H1 (cell line): ENCODE measurements at regions not wholly inside any gene's neighbourhood (a gene's known extent, or its start where the extent isn't known, plus 50 kb on each side); places are given as distances from the start of the nearest gene placed in this dataset.

Source experiments
- CTCF ChIA-PET: fragments of 300-600 bp; sonication (Branson Sonifier 250); formaldehyde crosslinking; loops from one replicate; lab custom pipeline; 2021; ENCODE audit not compliant: partially characterized antibody; lab: Charles Lee
- POLR2A ChIA-PET: fragments of 300-600 bp; sonication (Branson Sonifier 250); formaldehyde crosslinking; loops from one replicate; lab custom pipeline; 2021; ENCODE audit warnings: inconsistent platforms; ENCODE audit not compliant: partially characterized antibody; lab: Charles Lee
- DNase-seq, 2 experiments: peaks; one replicate each; pipeline versions ENCODE4 v3.0.0 to v3.0.0-alpha.2; 2010 to 2022; ENCODE audit warnings: low spot score in 2 of 2, low read depth in 1 of 2, mixed read lengths in 1 of 2
- FAIRE-seq: peaks from 2 replicates; lab custom pipeline; 2011; peaks lifted over from hg19 to GRCh38; lab: Jason Lieb, UNC
- H2AFZ ChIP-seq: 2 replicates; pipeline ENCODE4 v1.8.1; 2012; ENCODE audit warnings: low read length, inconsistent platforms
- H2AK5ac ChIP-seq: 2 replicates; pipeline ENCODE4 v1.6.1; 2013; ENCODE audit warnings: low read depth, low read length
- H2BK120ac ChIP-seq: replicated peaks from 2 replicates; pipeline ENCODE3; 2013; ENCODE audit warnings: low read depth, low read length, inconsistent platforms
- H2BK12ac ChIP-seq: 2 replicates; pipeline ENCODE4 v1.6.1; 2013; ENCODE audit warnings: low read depth, low read length
- H2BK15ac ChIP-seq: 2 replicates; pipeline ENCODE4 v1.6.1; 2013; ENCODE audit warnings: low read length
- H2BK20ac ChIP-seq: 2 replicates; pipeline ENCODE4 v1.6.1; 2013; ENCODE audit warnings: low read length
- H2BK5ac ChIP-seq: 2 replicates; pipeline ENCODE4 v1.6.1; 2013; ENCODE audit warnings: low read depth, low read length
- H3K14ac ChIP-seq: 2 replicates; pipeline ENCODE4 v1.6.1; 2013; ENCODE audit warnings: inconsistent platforms; ENCODE audit not compliant: insufficient read length
- H3K18ac ChIP-seq: 2 replicates; pipeline ENCODE4 v1.6.1; 2013; ENCODE audit warnings: low read length; ENCODE audit errors: extremely low read depth
- H3K23ac ChIP-seq: 2 replicates; pipeline ENCODE4 v1.6.1; 2013; ENCODE audit warnings: inconsistent platforms; ENCODE audit not compliant: insufficient read length
- H3K23me2 ChIP-seq: 2 replicates; pipeline ENCODE4 v1.6.1; 2013; ENCODE audit warnings: low read depth, low read length
- H3K27ac ChIP-seq: 2 replicates; pipeline ENCODE4 v1.6.1; 2011; ENCODE audit warnings: low read depth, low read length, inconsistent platforms
- H3K27me3 ChIP-seq, 4 experiments: replicated peaks in 1 of 4; 1 replicate in 1 of 4; 2 replicates in 3 of 4; pipeline versions ENCODE4 v1.6.1 to v1.8.1; 2011 to 2013; ENCODE audit warnings: low read length in 3 of 4, mild to moderate bottlenecking in 3 of 4, inconsistent platforms in 2 of 4, mixed read lengths in 2 of 4, moderate library complexity in 1 of 4; ENCODE audit not compliant: control insufficient read depth in 3 of 4, insufficient read depth in 3 of 4; ENCODE audit errors: extremely low read depth in 1 of 4
- H3K36me3 ChIP-seq, 4 experiments: 2 replicates each; pipeline versions ENCODE4 v1.6.1 to v1.8.1; 2011 to 2013; ENCODE audit warnings: mild to moderate bottlenecking in 4 of 4, low read length in 3 of 4, moderate library complexity in 2 of 4, control low read depth in 1 of 4, inconsistent platforms in 1 of 4; ENCODE audit not compliant: insufficient read depth in 4 of 4, control insufficient read depth in 2 of 4
- H3K4ac ChIP-seq: replicated peaks from 2 replicates; pipeline ENCODE3; 2013; ENCODE audit warnings: low read length, low read depth, mixed read lengths, inconsistent platforms; ENCODE audit not compliant: insufficient read length
- H3K4me1 ChIP-seq, 4 experiments: replicated peaks in 1 of 4; 1 replicate in 1 of 4; 2 replicates in 3 of 4; pipeline versions ENCODE4 v1.6.1 to v1.8.1; 2011 to 2013; ENCODE audit warnings: low read length in 3 of 4, inconsistent platforms in 2 of 4, mixed read lengths in 1 of 4; ENCODE audit not compliant: insufficient read depth in 4 of 4, control insufficient read depth in 3 of 4
- H3K4me2 ChIP-seq, 2 experiments: 2 replicates each; pipeline versions ENCODE4 v1.6.1 to v1.8.1; 2011 to 2013; ENCODE audit warnings: low read depth in 2 of 2, low read length in 2 of 2, control low read depth in 1 of 2, inconsistent platforms in 1 of 2, mild to moderate bottlenecking in 1 of 2; ENCODE audit not compliant: insufficient read depth in 1 of 2
- H3K4me3 ChIP-seq, 4 experiments: fragments of 200-600, 300-600 bp in 1 of 4; sonication (generic), shearing (Covaris generic), sonication (Bioruptor Twin) in 1 of 4; 2 replicates each; pipeline versions ENCODE4 v1.5.1 to v1.8.1; 2011 to 2016; ENCODE audit warnings: low read length in 4 of 4, low read depth in 3 of 4, control low read depth in 2 of 4, inconsistent platforms in 2 of 4, mild to moderate bottlenecking in 2 of 4, mixed read lengths in 1 of 4, moderate library complexity in 1 of 4; ENCODE audit not compliant: insufficient read depth in 2 of 4; ENCODE audit errors: extremely low read depth in 1 of 4
- H3K56ac ChIP-seq: replicated peaks from 2 replicates; pipeline ENCODE3; 2013; ENCODE audit warnings: low read depth, mild to moderate bottlenecking, mixed read lengths, low read length, inconsistent platforms; ENCODE audit not compliant: insufficient read length
- H3K79me1 ChIP-seq: 2 replicates; pipeline ENCODE4 v1.6.1; 2013; ENCODE audit warnings: low read depth, low read length, control low read depth
- H3K79me2 ChIP-seq, 2 experiments: 2 replicates each; pipeline versions ENCODE4 v1.6.1 to v1.8.1; 2012 to 2013; ENCODE audit warnings: low read length in 2 of 2, mild to moderate bottlenecking in 2 of 2, inconsistent platforms in 1 of 2; ENCODE audit not compliant: insufficient read depth in 2 of 2, control insufficient read depth in 1 of 2
- H3K9ac ChIP-seq, 4 experiments: replicated peaks in 1 of 4; 1 replicate in 1 of 4; 2 replicates in 3 of 4; pipeline versions ENCODE4 v1.6.1 to v1.8.1; 2011 to 2013; ENCODE audit warnings: low read depth in 3 of 4, low read length in 3 of 4, control low read depth in 2 of 4, mild to moderate bottlenecking in 2 of 4, moderate library complexity in 2 of 4, inconsistent platforms in 1 of 4; ENCODE audit errors: extremely low read depth in 1 of 4
- H3K9me3 ChIP-seq, 2 experiments: 2 replicates each; pipeline versions ENCODE4 v1.6.1 to v1.8.1; 2012 to 2013; ENCODE audit warnings: mild to moderate bottlenecking in 2 of 2, moderate library complexity in 2 of 2, control low read depth in 1 of 2, inconsistent platforms in 1 of 2, low read depth in 1 of 2, low read length in 1 of 2, mixed read lengths in 1 of 2; ENCODE audit not compliant: insufficient read depth in 2 of 2
- H4K20me1 ChIP-seq, 2 experiments: replicated peaks in 1 of 2; 2 replicates each; pipeline versions ENCODE3 to v1.8.1; 2011 to 2013; ENCODE audit warnings: inconsistent platforms in 2 of 2, low read length in 2 of 2, mild to moderate bottlenecking in 1 of 2; ENCODE audit not compliant: insufficient read depth in 2 of 2, control insufficient read depth in 1 of 2
- H4K5ac ChIP-seq: 2 replicates; pipeline ENCODE4 v1.6.1; 2013; ENCODE audit warnings: low read length, low read depth, mixed read lengths, inconsistent platforms; ENCODE audit not compliant: insufficient read length
- H4K8ac ChIP-seq: 2 replicates; pipeline ENCODE4 v1.8.0; 2013; ENCODE audit warnings: mild to moderate bottlenecking, moderate library complexity, low read length, inconsistent platforms; ENCODE audit not compliant: insufficient read depth; ENCODE audit errors: extremely low read depth
- H4K91ac ChIP-seq: replicated peaks from 2 replicates; pipeline ENCODE3; 2013; ENCODE audit warnings: low read length, mixed read lengths, inconsistent platforms; ENCODE audit not compliant: insufficient read length
- ATF3 ChIP-seq: IDR thresholded peaks from 2 replicates; pipeline ENCODE4 v1.6.1; 2011; ENCODE audit warnings: low read depth, mild to moderate bottlenecking, low read length; ENCODE audit not compliant: insufficient read depth
- CHD1 ChIP-seq: IDR thresholded peaks from 2 replicates; pipeline ENCODE4 v1.6.1; 2012; ENCODE audit warnings: low read depth, low read length, improper control_type of control experiment
- FOSL1 ChIP-seq: IDR thresholded peaks from 2 replicates; pipeline ENCODE4 v1.6.1; 2011; ENCODE audit warnings: mild to moderate bottlenecking, low read depth, low read length, moderate library complexity; ENCODE audit not compliant: insufficient read depth
- JUND ChIP-seq: IDR thresholded peaks from 2 replicates; pipeline ENCODE4 v1.6.1; 2011; ENCODE audit warnings: mild to moderate bottlenecking, improper control_type of control experiment, low read length
- SP1 ChIP-seq: IDR thresholded peaks from 2 replicates; pipeline ENCODE4 v1.6.1; 2011; ENCODE audit warnings: low read depth, low read length
- SRF ChIP-seq: IDR thresholded peaks from 2 replicates; pipeline ENCODE4 v1.6.1; 2011; ENCODE audit warnings: mild to moderate bottlenecking, low read depth, low read length, moderate library complexity
- TCF12 ChIP-seq: IDR thresholded peaks from 2 replicates; pipeline ENCODE4 v1.6.1; 2011; ENCODE audit warnings: low read depth, mild to moderate bottlenecking, low read length
- WGBS, 2 experiments: shearing (Covaris generic) in 1 of 2; methylation state at CpG; one replicate each; pipeline versions ENCODE4 v1.1.6 to v1.1.7; 2013 to 2015; ENCODE audit warnings: low lambda C conversion rate in 2 of 2, mixed read lengths in 2 of 2, inconsistent platforms in 1 of 2, low coverage in 1 of 2, missing lambda C conversion rate in 1 of 2; ENCODE audit not compliant: insufficient replicate concordance in 2 of 2, insufficient coverage in 1 of 2, insufficient read length in 1 of 2; ENCODE audit errors: extremely low coverage in 1 of 2, missing lambda C conversion rate in 1 of 2; 5-methylcytosine and 5-hydroxymethylcytosine counted together

GRCh38 chr7:89621925-89622641, 532.2 kb upstream of the STEAP1 start:
- no peak overlapping the region; the same call in 1 of the 2 replicates for H2AFZ ChIP-seq
- DNase-seq (no peak), FAIRE-seq (no peak)
- H3K79me2 ChIP-seq, result no peaks in the 10 kb centered on the region
- no peak overlapping the region for H4K8ac ChIP-seq
- H3K79me1 ChIP-seq, result no peaks in the 10 kb centered on the region
- H3K27ac ChIP-seq, result no peak overlapping the region
- no peak overlapping the region for H2BK12ac ChIP-seq
- H3K56ac ChIP-seq, result no peak overlapping the region
- H4K91ac ChIP-seq, result no peak overlapping the region
- no peak overlapping the region for H2BK15ac ChIP-seq
- H3K27me3 ChIP-seq, result no peaks in the 10 kb centered on the region
- no peak overlapping the region for H2AK5ac ChIP-seq
- no peaks in the 10 kb centered on the region for H3K23me2 ChIP-seq
- no peak overlapping the region for H3K14ac ChIP-seq
- peaks cover 8 to 12% of the 10 kb centered on the region in 2 experiments; a peak in 3 of 4 replicates for H3K9me3 ChIP-seq
- no peak overlapping the region for H3K4ac ChIP-seq
- peak overlapping the region; percentile 44; the same call in 1 of the 2 replicates for H2BK5ac ChIP-seq
- no peak overlapping the region for H3K4me2 ChIP-seq
- CTCF ChIA-PET, result interaction anchor here (0.6 to 1.7 kb wide), 33 partner anchors 9 to 1379 kb away, joined by 3 to 7 read pairs (median 4); no protein-coding TSS in a partner anchor
- H3K9ac ChIP-seq, result no peak overlapping the region
- WGBS, 2 experiments, result 91% methylated on average over 4 of the region's 4 CpGs; no CpG with 5 or more reads in 1 of the 2 experiments
- no peaks in the 10 kb centered on the region for H4K20me1 ChIP-seq
- no peak for TF ChIP-seq FOSL1
- TF ChIP-seq JUND, result no peak
- TF ChIP-seq SP1, result no peak
- no peak for TF ChIP-seq SRF
- TF ChIP-seq ATF3, result no peak
- no peak for TF ChIP-seq TCF12
- TF ChIP-seq CHD1, result no peak
- H3K36me3 ChIP-seq, result no peaks in the 10 kb centered on the region; a peak in 1 of 8 replicates
- POLR2A ChIA-PET, result no interaction called here
- no peak overlapping the region for H3K23ac ChIP-seq
- no peak overlapping the region for H3K4me3 ChIP-seq
- H3K18ac ChIP-seq, result no peak overlapping the region
- H4K5ac ChIP-seq, result no peak overlapping the region
- H2BK120ac ChIP-seq, result no peak overlapping the region
- no peak overlapping the region for H2BK20ac ChIP-seq
- H3K4me1 ChIP-seq, result no peaks in the 10 kb centered on the region
